Aorta (tissue), 5 donors: ENCODE measurements at regions not wholly inside any gene's neighbourhood (a gene's known extent, or its start where the extent isn't known, plus 50 kb on each side); places are given as distances from the start of the nearest gene placed in this dataset.

Source experiments
- ATAC-seq: fragments of 200-7000 bp; cut with Tn5 transposase; one replicate; pipeline ENCODE4 v1.9.1; 2022; ENCODE audit warnings: moderate library complexity; ENCODE audit not compliant: low FRiP score
- DNase-seq, 2 donors: peaks; one replicate each; pipeline ENCODE4 v3.0.0-alpha.2; 2020
- H3K27ac ChIP-seq, 2 donors: one replicate each; pipeline ENCODE4 v1.5.1; 2013; ENCODE audit warnings: low read length in 2 of 2, mild to moderate bottlenecking in 2 of 2, moderate library complexity in 2 of 2, control low read depth in 1 of 2, inconsistent platforms in 1 of 2, low read depth in 1 of 2
- H3K27me3 ChIP-seq, 2 donors: one replicate each; pipeline ENCODE4 v1.6.1; 2013; ENCODE audit warnings: control low read depth in 1 of 2, low read length in 1 of 2, mild to moderate bottlenecking in 1 of 2, moderate library complexity in 1 of 2; ENCODE audit not compliant: insufficient read depth in 2 of 2, control insufficient read depth in 1 of 2
- H3K36me3 ChIP-seq, 2 donors: one replicate each; pipeline ENCODE4 v1.6.1; 2013; ENCODE audit warnings: control low read depth in 1 of 2, low read length in 1 of 2, mild to moderate bottlenecking in 1 of 2; ENCODE audit not compliant: insufficient read depth in 2 of 2, control insufficient read depth in 1 of 2
- H3K4me1 ChIP-seq, 2 donors: one replicate each; pipeline ENCODE4 v1.6.1; 2013; ENCODE audit warnings: low read length in 2 of 2, control low read depth in 1 of 2, mild to moderate bottlenecking in 1 of 2, moderate library complexity in 1 of 2; ENCODE audit not compliant: insufficient read depth in 2 of 2, control insufficient read depth in 1 of 2
- H3K4me3 ChIP-seq, 2 donors: one replicate each; pipeline ENCODE4 v1.5.1; 2013; ENCODE audit warnings: low read length in 2 of 2, control low read depth in 1 of 2, mild to moderate bottlenecking in 1 of 2
- H3K9me3 ChIP-seq: one replicate; pipeline ENCODE4 v1.6.1; 2013; ENCODE audit warnings: mild to moderate bottlenecking, low read length; ENCODE audit not compliant: control insufficient read depth
- WGBS, 2 donors: extraction: QIAGEN DNeasy Blood & Tissue Kit; methylation state at CpG; one replicate each; pipeline ENCODE4 v1.1.7; 2013; 5-methylcytosine and 5-hydroxymethylcytosine counted together
- intact Hi-C, 2 donors: fragments of 100-400 bp; cut with DNase I; formaldehyde crosslinking; loops; one replicate each; pipeline versions ENCODE4 v1.14.2 to v1.15.0; 2022
- donor health status: healthy with polysubstance abuse.
- donor health status: Bipolar disorder and iron deficiency.
- donor health status: DM: no; HTN: no; CAD: no.
- donor health status: DM: no; HTN: no; CAD: no.
- donor health status: DM: yes; HTN: yes; CAD: no.

GRCh38 chr3:189500299-189500698 is 130.9 kb upstream of the TP63 start:
- H3K27ac ChIP-seq: no peak overlapping the region
- intact Hi-C loops: loop anchor here in 1 of 2 donors (10.0 kb wide), 1 partner anchor 235 kb away; no protein-coding TSS in a partner anchor
- no peaks in the 10 kb centered on the region for H3K9me3 ChIP-seq
- WGBS, 2 donors: 88 to 91% methylated on average over 4 of the region's 4 CpGs
- no peaks in the 10 kb centered on the region for H3K36me3 ChIP-seq
- H3K4me3 ChIP-seq: no peak overlapping the region
- no peaks in the 10 kb centered on the region for H3K4me1 ChIP-seq
- H3K27me3 ChIP-seq: no peaks in the 10 kb centered on the region
- ATAC-seq (no peak), DNase-seq (no peak)

GRCh38 chr3:189500798-189501495 is 130.2 kb upstream of the TP63 start:
- intact Hi-C loops: loop anchor here in 1 of 2 donors (10.0 kb wide), 1 partner anchor 236 kb away; no protein-coding TSS in a partner anchor
- H3K36me3 ChIP-seq: no peaks in the 10 kb centered on the region
- no peak for DNase-seq
- no peaks in the 10 kb centered on the region for H3K9me3 ChIP-seq
- 59 to 99% methylated on average over 3 of the region's 3 CpGs for WGBS, 2 donors
- H3K27me3 ChIP-seq: no peaks in the 10 kb centered on the region
- no peak for ATAC-seq
- H3K27ac ChIP-seq: no peak overlapping the region
- no peaks in the 10 kb centered on the region for H3K4me1 ChIP-seq
- H3K4me3 ChIP-seq: no peak overlapping the region

- WGBS, 2 donors: 92 to 96% methylated on average over 4 of the region's 4 CpGs
- no peak overlapping the region for H3K27ac ChIP-seq
- H3K4me3 ChIP-seq: no peak overlapping the region
- intact Hi-C loops: loop anchor here in 1 of 2 donors (10.0 kb wide), 1 partner anchor 237 kb away; no protein-coding TSS in a partner anchor
- no peaks in the 10 kb centered on the region for H3K4me1 ChIP-seq
- ATAC-seq (no peak), DNase-seq (no peak)
- no peaks in the 10 kb centered on the region for H3K27me3 ChIP-seq
- H3K36me3 ChIP-seq: no peaks in the 10 kb centered on the region
- no peaks in the 10 kb centered on the region for H3K9me3 ChIP-seq
Measured at GRCh38 chr3:189502256-189502655, 128.9 kb upstream of the TP63 start.

- Histone ChIP-seq H3K9me3 (no peaks in the 10 kb centered on the region), H3K27ac (no peak overlapping the region), H3K4me1 (no peaks in the 10 kb centered on the region), H3K4me3 (no peak overlapping the region), H3K36me3 (no peaks in the 10 kb centered on the region), H3K27me3 (no peaks in the 10 kb centered on the region)
- 49 to 83% methylated on average over 2 of the region's 2 CpGs for WGBS, 2 donors
- no peak for DNase-seq
- no peak for ATAC-seq
- intact Hi-C loops: loop anchor here in 1 of 2 donors (10.0 kb wide), 1 partner anchor 238 kb away; no protein-coding TSS in a partner anchor
Measured at GRCh38 chr3:189502676-189503257, 128.4 kb upstream of the TP63 start.

- Histone ChIP-seq H3K36me3 (no peaks in the 10 kb centered on the region), H3K9me3 (no peaks in the 10 kb centered on the region), H3K4me1 (no peaks in the 10 kb centered on the region), H3K27ac (no peak overlapping the region), H3K4me3 (no peak overlapping the region), H3K27me3 (no peaks in the 10 kb centered on the region)
- DNase-seq: no peak
- no peak for ATAC-seq
- intact Hi-C loops: loop anchor here in 1 of 2 donors (10.0 kb wide), 1 partner anchor 243 kb away; no protein-coding TSS in a partner anchor
Measured at GRCh38 chr3:189507856-189508255, 123.3 kb upstream of the TP63 start.

GRCh38 chr3:189508784-189509501 is 122.2 kb upstream of the TP63 start:
- ATAC-seq: peak; percentile 49
- H3K27ac ChIP-seq: no peak overlapping the region

GRCh38 chr3:189512039-189512438 is 119.2 kb upstream of the TP63 start:
- 45 to 92% methylated on average over 1 of the region's 1 CpG for WGBS, 2 donors
- DNase-seq (no peak), ATAC-seq (no peak)
- Histone ChIP-seq H3K9me3 (peaks cover 2% of the 10 kb centered on the region), H3K4me3 (no peak overlapping the region), H3K4me1 (no peaks in the 10 kb centered on the region), H3K27ac (no peak overlapping the region), H3K27me3 (no peaks in the 10 kb centered on the region), H3K36me3 (no peaks in the 10 kb centered on the region)
- intact Hi-C loops: no loop called here

More at GRCh38 chr3:189508784-189509501, 122.2 kb upstream of the TP63 start:
- Histone ChIP-seq H3K4me3 (no peak overlapping the region), H3K4me1 (no peaks in the 10 kb centered on the region), H3K27me3 (no peaks in the 10 kb centered on the region), H3K9me3 (no peaks in the 10 kb centered on the region), H3K36me3 (no peaks in the 10 kb centered on the region)
- WGBS, 2 donors: 27 to 32% methylated on average over 3 of the region's 3 CpGs
- intact Hi-C loops: loop anchor here in 1 of 2 donors (10.0 kb wide), 1 partner anchor 244 kb away; no protein-coding TSS in a partner anchor
- no peak for DNase-seq

GRCh38 chr3:189512821-189513220 is 118.4 kb upstream of the TP63 start:
- Histone ChIP-seq H3K4me1 (no peaks in the 10 kb centered on the region), H3K27me3 (no peaks in the 10 kb centered on the region), H3K27ac (no peak overlapping the region), H3K36me3 (no peaks in the 10 kb centered on the region), H3K4me3 (no peak overlapping the region), H3K9me3 (peaks cover 3% of the 10 kb centered on the region)
- intact Hi-C loops: no loop called here
- ATAC-seq (no peak), DNase-seq (no peak)
